H1 (cell line): ENCODE measurements at regions not wholly inside any gene's neighbourhood (a gene's known extent, or its start where the extent isn't known, plus 50 kb on each side); places are given as distances from the start of the nearest gene placed in this dataset.

Experiments used
- CTCF ChIA-PET: fragments of 300-600 bp; sonication (Branson Sonifier 250); formaldehyde crosslinking; loops from one replicate; lab custom pipeline; 2021; ENCODE audit not compliant: partially characterized antibody; lab: Charles Lee
- POLR2A ChIA-PET: fragments of 300-600 bp; sonication (Branson Sonifier 250); formaldehyde crosslinking; loops from one replicate; lab custom pipeline; 2021; ENCODE audit warnings: inconsistent platforms; ENCODE audit not compliant: partially characterized antibody; lab: Charles Lee
- DNase-seq, 2 experiments: peaks; one replicate each; pipeline versions ENCODE4 v3.0.0 to v3.0.0-alpha.2; 2010 to 2022; ENCODE audit warnings: low spot score in 2 of 2, low read depth in 1 of 2, mixed read lengths in 1 of 2
- FAIRE-seq: peaks from 2 replicates; lab custom pipeline; 2011; peaks lifted over from hg19 to GRCh38; lab: Jason Lieb, UNC
- H2AFZ ChIP-seq: 2 replicates; pipeline ENCODE4 v1.8.1; 2012; ENCODE audit warnings: low read length, inconsistent platforms
- H2AK5ac ChIP-seq: 2 replicates; pipeline ENCODE4 v1.6.1; 2013; ENCODE audit warnings: low read depth, low read length
- H2BK120ac ChIP-seq: replicated peaks from 2 replicates; pipeline ENCODE3; 2013; ENCODE audit warnings: low read depth, low read length, inconsistent platforms
- H2BK12ac ChIP-seq: 2 replicates; pipeline ENCODE4 v1.6.1; 2013; ENCODE audit warnings: low read depth, low read length
- H2BK15ac ChIP-seq: 2 replicates; pipeline ENCODE4 v1.6.1; 2013; ENCODE audit warnings: low read length
- H2BK20ac ChIP-seq: 2 replicates; pipeline ENCODE4 v1.6.1; 2013; ENCODE audit warnings: low read length
- H2BK5ac ChIP-seq: 2 replicates; pipeline ENCODE4 v1.6.1; 2013; ENCODE audit warnings: low read depth, low read length
- H3K14ac ChIP-seq: 2 replicates; pipeline ENCODE4 v1.6.1; 2013; ENCODE audit warnings: inconsistent platforms; ENCODE audit not compliant: insufficient read length
- H3K18ac ChIP-seq: 2 replicates; pipeline ENCODE4 v1.6.1; 2013; ENCODE audit warnings: low read length; ENCODE audit errors: extremely low read depth
- H3K23ac ChIP-seq: 2 replicates; pipeline ENCODE4 v1.6.1; 2013; ENCODE audit warnings: inconsistent platforms; ENCODE audit not compliant: insufficient read length
- H3K23me2 ChIP-seq: 2 replicates; pipeline ENCODE4 v1.6.1; 2013; ENCODE audit warnings: low read depth, low read length
- H3K27ac ChIP-seq: 2 replicates; pipeline ENCODE4 v1.6.1; 2011; ENCODE audit warnings: low read depth, low read length, inconsistent platforms
- H3K27me3 ChIP-seq, 4 experiments: replicated peaks in 1 of 4; 1 replicate in 1 of 4; 2 replicates in 3 of 4; pipeline versions ENCODE4 v1.6.1 to v1.8.1; 2011 to 2013; ENCODE audit warnings: low read length in 3 of 4, mild to moderate bottlenecking in 3 of 4, inconsistent platforms in 2 of 4, mixed read lengths in 2 of 4, moderate library complexity in 1 of 4; ENCODE audit not compliant: control insufficient read depth in 3 of 4, insufficient read depth in 3 of 4; ENCODE audit errors: extremely low read depth in 1 of 4
- H3K36me3 ChIP-seq, 4 experiments: 2 replicates each; pipeline versions ENCODE4 v1.6.1 to v1.8.1; 2011 to 2013; ENCODE audit warnings: mild to moderate bottlenecking in 4 of 4, low read length in 3 of 4, moderate library complexity in 2 of 4, control low read depth in 1 of 4, inconsistent platforms in 1 of 4; ENCODE audit not compliant: insufficient read depth in 4 of 4, control insufficient read depth in 2 of 4
- H3K4ac ChIP-seq: replicated peaks from 2 replicates; pipeline ENCODE3; 2013; ENCODE audit warnings: low read length, low read depth, mixed read lengths, inconsistent platforms; ENCODE audit not compliant: insufficient read length
- H3K4me1 ChIP-seq, 4 experiments: replicated peaks in 1 of 4; 1 replicate in 1 of 4; 2 replicates in 3 of 4; pipeline versions ENCODE4 v1.6.1 to v1.8.1; 2011 to 2013; ENCODE audit warnings: low read length in 3 of 4, inconsistent platforms in 2 of 4, mixed read lengths in 1 of 4; ENCODE audit not compliant: insufficient read depth in 4 of 4, control insufficient read depth in 3 of 4
- H3K4me2 ChIP-seq, 2 experiments: 2 replicates each; pipeline versions ENCODE4 v1.6.1 to v1.8.1; 2011 to 2013; ENCODE audit warnings: low read depth in 2 of 2, low read length in 2 of 2, control low read depth in 1 of 2, inconsistent platforms in 1 of 2, mild to moderate bottlenecking in 1 of 2; ENCODE audit not compliant: insufficient read depth in 1 of 2
- H3K4me3 ChIP-seq, 4 experiments: fragments of 200-600, 300-600 bp in 1 of 4; sonication (generic), shearing (Covaris generic), sonication (Bioruptor Twin) in 1 of 4; 2 replicates each; pipeline versions ENCODE4 v1.5.1 to v1.8.1; 2011 to 2016; ENCODE audit warnings: low read length in 4 of 4, low read depth in 3 of 4, control low read depth in 2 of 4, inconsistent platforms in 2 of 4, mild to moderate bottlenecking in 2 of 4, mixed read lengths in 1 of 4, moderate library complexity in 1 of 4; ENCODE audit not compliant: insufficient read depth in 2 of 4; ENCODE audit errors: extremely low read depth in 1 of 4
- H3K56ac ChIP-seq: replicated peaks from 2 replicates; pipeline ENCODE3; 2013; ENCODE audit warnings: low read depth, mild to moderate bottlenecking, mixed read lengths, low read length, inconsistent platforms; ENCODE audit not compliant: insufficient read length
- H3K79me1 ChIP-seq: 2 replicates; pipeline ENCODE4 v1.6.1; 2013; ENCODE audit warnings: low read depth, low read length, control low read depth
- H3K79me2 ChIP-seq, 2 experiments: 2 replicates each; pipeline versions ENCODE4 v1.6.1 to v1.8.1; 2012 to 2013; ENCODE audit warnings: low read length in 2 of 2, mild to moderate bottlenecking in 2 of 2, inconsistent platforms in 1 of 2; ENCODE audit not compliant: insufficient read depth in 2 of 2, control insufficient read depth in 1 of 2
- H3K9ac ChIP-seq, 4 experiments: replicated peaks in 1 of 4; 1 replicate in 1 of 4; 2 replicates in 3 of 4; pipeline versions ENCODE4 v1.6.1 to v1.8.1; 2011 to 2013; ENCODE audit warnings: low read depth in 3 of 4, low read length in 3 of 4, control low read depth in 2 of 4, mild to moderate bottlenecking in 2 of 4, moderate library complexity in 2 of 4, inconsistent platforms in 1 of 4; ENCODE audit errors: extremely low read depth in 1 of 4
- H3K9me3 ChIP-seq, 2 experiments: 2 replicates each; pipeline versions ENCODE4 v1.6.1 to v1.8.1; 2012 to 2013; ENCODE audit warnings: mild to moderate bottlenecking in 2 of 2, moderate library complexity in 2 of 2, control low read depth in 1 of 2, inconsistent platforms in 1 of 2, low read depth in 1 of 2, low read length in 1 of 2, mixed read lengths in 1 of 2; ENCODE audit not compliant: insufficient read depth in 2 of 2
- H4K20me1 ChIP-seq, 2 experiments: replicated peaks in 1 of 2; 2 replicates each; pipeline versions ENCODE3 to v1.8.1; 2011 to 2013; ENCODE audit warnings: inconsistent platforms in 2 of 2, low read length in 2 of 2, mild to moderate bottlenecking in 1 of 2; ENCODE audit not compliant: insufficient read depth in 2 of 2, control insufficient read depth in 1 of 2
- H4K5ac ChIP-seq: 2 replicates; pipeline ENCODE4 v1.6.1; 2013; ENCODE audit warnings: low read length, low read depth, mixed read lengths, inconsistent platforms; ENCODE audit not compliant: insufficient read length
- H4K8ac ChIP-seq: 2 replicates; pipeline ENCODE4 v1.8.0; 2013; ENCODE audit warnings: mild to moderate bottlenecking, moderate library complexity, low read length, inconsistent platforms; ENCODE audit not compliant: insufficient read depth; ENCODE audit errors: extremely low read depth
- H4K91ac ChIP-seq: replicated peaks from 2 replicates; pipeline ENCODE3; 2013; ENCODE audit warnings: low read length, mixed read lengths, inconsistent platforms; ENCODE audit not compliant: insufficient read length
- ASH2L ChIP-seq: fragments of 200-600, 300-600 bp; sonication (generic); IDR thresholded peaks from one replicate; pipeline ENCODE4 v1.7.1; 2017; ENCODE audit warnings: low read length
- BRCA1 ChIP-seq: IDR thresholded peaks from 2 replicates; pipeline ENCODE4 v1.6.1; 2012; ENCODE audit warnings: low read depth, low read length, improper control_type of control experiment
- CBX8 ChIP-seq: fragments of 300-800, 300-1000 bp; sonication (generic); IDR thresholded peaks from 2 replicates; pipeline ENCODE4 v1.7.1; 2016; ENCODE audit warnings: low read depth, low read length, borderline replicate concordance
- EP300 ChIP-seq, 2 experiments: IDR thresholded peaks; 1 replicate in 1 of 2; 2 replicates in 1 of 2; pipeline ENCODE4 v1.6.1; 2011 to 2012; ENCODE audit warnings: low read depth in 2 of 2, low read length in 2 of 2, mild to moderate bottlenecking in 2 of 2, borderline replicate concordance in 1 of 2, inconsistent platforms in 1 of 2, moderate library complexity in 1 of 2
- EZH2 ChIP-seq: fragments of 200-600 bp; sonication (generic); IDR thresholded peaks from 2 replicates; pipeline ENCODE4 v1.7.1; 2012; ENCODE audit warnings: low read depth, mild to moderate bottlenecking, moderate library complexity, low read length, inconsistent platforms; ENCODE audit not compliant: severe bottlenecking
- HDAC6 ChIP-seq: IDR thresholded peaks from one replicate; pipeline ENCODE4 v1.7.1; 2012; ENCODE audit warnings: low read depth, mild to moderate bottlenecking, inconsistent platforms, low read length, moderate library complexity
- KDM4A ChIP-seq: IDR thresholded peaks from one replicate; pipeline ENCODE4 v1.7.1; 2012; ENCODE audit warnings: low read depth, mild to moderate bottlenecking, moderate library complexity, low read length, inconsistent platforms; ENCODE audit not compliant: severe bottlenecking
- NRF1 ChIP-seq: IDR thresholded peaks from 2 replicates; pipeline ENCODE4 v1.6.1; 2011; ENCODE audit warnings: mild to moderate bottlenecking, low read depth, low read length, improper control_type of control experiment
- PHF8 ChIP-seq: fragments of 200-600 bp; sonication (generic); conservative IDR thresholded peaks from 2 replicates; pipeline ENCODE4 v1.7.1; 2012; ENCODE audit warnings: low read depth, mild to moderate bottlenecking, inconsistent platforms, low read length, moderate library complexity
- RXRA ChIP-seq: IDR thresholded peaks from 2 replicates; pipeline ENCODE4 v1.6.1; 2011; ENCODE audit warnings: low read depth, mild to moderate bottlenecking, low read length, moderate library complexity; ENCODE audit not compliant: insufficient read depth
- SAP30 ChIP-seq: fragments of 300-600 bp; sonication (generic); IDR thresholded peaks from 2 replicates; pipeline ENCODE4 v1.7.1; 2012; ENCODE audit warnings: low read length, moderate library complexity, mild to moderate bottlenecking, inconsistent platforms; ENCODE audit not compliant: insufficient read depth, insufficient replicate concordance
- SIRT6 ChIP-seq: IDR thresholded peaks from one replicate; pipeline ENCODE4 v1.7.1; 2012; ENCODE audit warnings: low read length, inconsistent platforms
- SIX5 ChIP-seq: IDR thresholded peaks from 2 replicates; pipeline ENCODE4 v1.6.1; 2011; ENCODE audit warnings: mild to moderate bottlenecking, low read depth, low read length
- SRF ChIP-seq: IDR thresholded peaks from 2 replicates; pipeline ENCODE4 v1.6.1; 2011; ENCODE audit warnings: mild to moderate bottlenecking, low read depth, low read length, moderate library complexity
- TBP ChIP-seq: IDR thresholded peaks from 2 replicates; pipeline ENCODE4 v1.6.1; 2011; ENCODE audit warnings: low read depth, low read length, improper control_type of control experiment
- TEAD4 ChIP-seq: IDR thresholded peaks from 2 replicates; pipeline ENCODE4 v1.6.1; 2012; ENCODE audit warnings: low read depth, low read length, inconsistent platforms, mixed read lengths
- WGBS, 2 experiments: shearing (Covaris generic) in 1 of 2; methylation state at CpG; one replicate each; pipeline versions ENCODE4 v1.1.6 to v1.1.7; 2013 to 2015; ENCODE audit warnings: low lambda C conversion rate in 2 of 2, mixed read lengths in 2 of 2, inconsistent platforms in 1 of 2, low coverage in 1 of 2, missing lambda C conversion rate in 1 of 2; ENCODE audit not compliant: insufficient replicate concordance in 2 of 2, insufficient coverage in 1 of 2, insufficient read length in 1 of 2; ENCODE audit errors: extremely low coverage in 1 of 2, missing lambda C conversion rate in 1 of 2; 5-methylcytosine and 5-hydroxymethylcytosine counted together

GRCh38 chr3:148433665-148434064, 264.0 kb upstream of the AGTR1 start:
- Histone ChIP-seq H3K9me3 (no peaks in the 10 kb centered on the region), H2AFZ (no peak overlapping the region), H3K4me2 (no peak overlapping the region), H2BK12ac (no peak overlapping the region), H3K23me2 (no peaks in the 10 kb centered on the region), H4K20me1 (no peaks in the 10 kb centered on the region), H3K79me2 (no peaks in the 10 kb centered on the region), H3K79me1 (no peaks in the 10 kb centered on the region), H3K27me3 (no peaks in the 10 kb centered on the region), H3K18ac (no peak overlapping the region), H3K27ac (no peak overlapping the region), H3K4me3 (no peak overlapping the region), H4K91ac (no peak overlapping the region), H3K4me1 (no peaks in the 10 kb centered on the region), H3K56ac (no peak overlapping the region), H2BK15ac (no peak overlapping the region), H3K9ac (no peak overlapping the region), H3K23ac (no peak overlapping the region), H3K36me3 (no peaks in the 10 kb centered on the region), H2BK120ac (no peak overlapping the region), H3K4ac (no peak overlapping the region), H3K14ac (no peak overlapping the region), H2BK5ac (no peak overlapping the region), H4K8ac (no peak overlapping the region), H4K5ac (no peak overlapping the region), H2AK5ac (no peak overlapping the region), H2BK20ac (no peak overlapping the region)
- FAIRE-seq (no peak), DNase-seq (no peak)
- ChIA-PET CTCF (interaction anchor here (1.1 kb wide), 1 partner anchor 18 kb away, joined by 3 read pairs; no protein-coding TSS in a partner anchor), POLR2A (no interaction called here)
- 97% methylated on average over 2 of the region's 2 CpGs; no CpG with 5 or more reads in 1 of the 2 experiments for WGBS, 2 experiments
- TF ChIP-seq TBP = no peak
- no peak for TF ChIP-seq HDAC6
- no peak for TF ChIP-seq RXRA
- TF ChIP-seq EP300 (IDR thresholded peaks at IDR 0.05; ENCODE audit: borderline replicate concordance in 1 of 2, low read depth in 2 of 2, low read length in 2 of 2) = no peak
- TF ChIP-seq TEAD4 = no peak
- no peak for TF ChIP-seq BRCA1
- no peak for TF ChIP-seq SAP30
- TF ChIP-seq ASH2L = no peak
- TF ChIP-seq SIRT6 = no peak
- no peak for TF ChIP-seq SIX5
- TF ChIP-seq EZH2 = no peak
- TF ChIP-seq CBX8 = no peak
- TF ChIP-seq SRF = no peak
- no peak for TF ChIP-seq KDM4A
- TF ChIP-seq NRF1 = no peak
- TF ChIP-seq PHF8 = no peak
